Thyroid gland (tissue), 4 donors: ENCODE measurements at regions not wholly inside any gene's neighbourhood (a gene's known extent, or its start where the extent isn't known, plus 50 kb on each side); places are given as distances from the start of the nearest gene placed in this dataset.

Experiments
- POLR2A ChIP-seq, 2 donors: fragments of 450-650 bp; IDR thresholded peaks; one replicate each; pipeline ENCODE4 v1.6.1; 2017; ENCODE audit warnings: antibody characterized with exemption in 2 of 2, mild to moderate bottlenecking in 2 of 2, moderate library complexity in 1 of 2
- TF ChIP-seq, protein P1 (sequence below), 6 experiments: fragments of 200-600 bp in 3 of 6; fragments of 450-650 bp in 3 of 6; sonication (generic) in 3 of 6; IDR thresholded peaks; one replicate each; pipeline ENCODE4 v1.5.1; 2016 to 2019; ENCODE audit warnings: antibody characterized with exemption in 6 of 6, mild to moderate bottlenecking in 2 of 6, inconsistent platforms in 1 of 6, moderate library complexity in 1 of 6

DNA sequence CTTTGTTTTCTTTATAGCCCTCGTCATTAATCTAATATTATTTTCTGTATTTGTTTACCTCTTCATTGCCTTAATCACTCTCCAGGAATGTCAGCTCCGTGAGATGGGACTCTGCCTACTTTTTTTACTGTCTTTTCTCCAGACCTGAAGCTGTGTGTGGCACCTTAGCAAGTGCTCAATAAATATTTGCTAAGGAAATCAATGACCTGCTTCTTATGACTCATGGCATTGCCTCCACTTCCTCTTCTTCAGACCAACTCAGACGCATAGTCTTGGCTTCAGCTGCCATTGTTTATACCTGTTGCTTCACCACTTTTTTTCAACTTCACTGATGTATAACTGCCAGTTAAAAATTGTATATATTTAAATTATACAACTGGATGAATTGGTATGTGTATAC lies 218.5 kb upstream of the CMC1 start:
- TF ChIP-seq, protein P1, sequence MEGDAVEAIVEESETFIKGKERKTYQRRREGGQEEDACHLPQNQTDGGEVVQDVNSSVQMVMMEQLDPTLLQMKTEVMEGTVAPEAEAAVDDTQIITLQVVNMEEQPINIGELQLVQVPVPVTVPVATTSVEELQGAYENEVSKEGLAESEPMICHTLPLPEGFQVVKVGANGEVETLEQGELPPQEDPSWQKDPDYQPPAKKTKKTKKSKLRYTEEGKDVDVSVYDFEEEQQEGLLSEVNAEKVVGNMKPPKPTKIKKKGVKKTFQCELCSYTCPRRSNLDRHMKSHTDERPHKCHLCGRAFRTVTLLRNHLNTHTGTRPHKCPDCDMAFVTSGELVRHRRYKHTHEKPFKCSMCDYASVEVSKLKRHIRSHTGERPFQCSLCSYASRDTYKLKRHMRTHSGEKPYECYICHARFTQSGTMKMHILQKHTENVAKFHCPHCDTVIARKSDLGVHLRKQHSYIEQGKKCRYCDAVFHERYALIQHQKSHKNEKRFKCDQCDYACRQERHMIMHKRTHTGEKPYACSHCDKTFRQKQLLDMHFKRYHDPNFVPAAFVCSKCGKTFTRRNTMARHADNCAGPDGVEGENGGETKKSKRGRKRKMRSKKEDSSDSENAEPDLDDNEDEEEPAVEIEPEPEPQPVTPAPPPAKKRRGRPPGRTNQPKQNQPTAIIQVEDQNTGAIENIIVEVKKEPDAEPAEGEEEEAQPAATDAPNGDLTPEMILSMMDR (IDR thresholded peaks at IDR 0.05) = no peak
- TF ChIP-seq POLR2A (IDR thresholded peaks at IDR 0.05) = no peak
